ENCODE measurements at regions not wholly inside any gene's neighbourhood (a gene's known extent, or its start where the extent isn't known, plus 50 kb on each side); places are given as distances from the start of the nearest gene placed in this dataset.

DNA sequence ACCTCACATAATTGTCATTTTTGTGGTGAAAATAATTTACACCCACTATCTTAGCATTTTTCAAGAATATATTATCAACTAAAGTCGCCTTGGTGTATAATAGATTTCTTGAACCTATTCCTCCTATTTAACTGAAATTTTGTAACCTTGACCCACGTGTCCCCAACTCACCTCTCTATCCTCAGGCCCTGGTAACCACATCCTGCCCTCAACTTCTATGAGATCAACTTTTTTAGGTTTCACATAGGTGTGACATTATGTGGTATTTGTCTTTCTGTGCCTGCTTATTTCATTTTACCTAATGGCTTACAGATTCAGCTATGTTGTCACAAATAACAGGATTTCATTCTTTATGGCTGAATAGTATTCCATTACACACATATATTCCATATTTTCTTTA is 73.0 kb upstream of the CNTNAP4 start (continued):
- TF ChIP-seq, protein P1, sequence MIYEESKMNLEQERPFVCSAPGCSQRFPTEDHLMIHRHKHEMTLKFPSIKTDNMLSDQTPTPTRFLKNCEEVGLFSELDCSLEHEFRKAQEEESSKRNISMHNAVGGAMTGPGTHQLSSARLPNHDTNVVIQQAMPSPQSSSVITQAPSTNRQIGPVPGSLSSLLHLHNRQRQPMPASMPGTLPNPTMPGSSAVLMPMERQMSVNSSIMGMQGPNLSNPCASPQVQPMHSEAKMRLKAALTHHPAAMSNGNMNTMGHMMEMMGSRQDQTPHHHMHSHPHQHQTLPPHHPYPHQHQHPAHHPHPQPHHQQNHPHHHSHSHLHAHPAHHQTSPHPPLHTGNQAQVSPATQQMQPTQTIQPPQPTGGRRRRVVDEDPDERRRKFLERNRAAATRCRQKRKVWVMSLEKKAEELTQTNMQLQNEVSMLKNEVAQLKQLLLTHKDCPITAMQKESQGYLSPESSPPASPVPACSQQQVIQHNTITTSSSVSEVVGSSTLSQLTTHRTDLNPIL (CRISPR knock-in tag; IDR thresholded peaks at IDR 0.05; ENCODE audit: low read depth), result no peak
- TF ChIP-seq BACH2 (CRISPR knock-in tag; IDR thresholded peaks at IDR 0.05; ENCODE audit: borderline replicate concordance), result no peak
- TF ChIP-seq ZNF70 (CRISPR knock-in tag; IDR thresholded peaks at IDR 0.05), result no peak
- no peak for TF ChIP-seq TOX (CRISPR knock-in tag; IDR thresholded peaks at IDR 0.05; ENCODE audit: borderline replicate concordance)
- no peak for TF ChIP-seq POU6F1 (CRISPR knock-in tag; IDR thresholded peaks at IDR 0.05; ENCODE audit: borderline replicate concordance, low read depth)
- TF ChIP-seq GLIS3 (CRISPR knock-in tag; IDR thresholded peaks at IDR 0.05), result no peak

DNA sequence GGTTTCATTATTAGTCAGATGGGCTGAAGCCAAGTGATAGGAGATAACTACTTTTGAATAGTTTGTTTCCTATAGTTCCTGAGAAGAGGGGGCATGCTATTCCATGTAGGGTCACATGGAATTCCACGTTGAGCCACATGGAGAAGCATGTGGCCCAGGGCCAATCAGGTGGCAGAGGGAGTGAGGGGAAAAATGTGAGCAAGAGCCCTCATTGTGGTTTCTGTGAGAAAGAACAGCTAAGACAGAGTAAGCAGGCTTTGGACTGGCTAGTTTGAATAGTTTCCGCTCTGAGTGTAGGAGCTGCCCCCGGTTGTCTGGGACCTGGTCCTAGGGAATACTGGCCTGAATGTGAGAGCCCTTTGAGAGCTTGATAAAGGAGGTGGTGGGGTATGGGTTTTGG is 69.9 kb upstream of the CNTNAP4 start:
- TF ChIP-seq BACH2 (CRISPR knock-in tag; IDR thresholded peaks at IDR 0.05; ENCODE audit: borderline replicate concordance) (no peak), ZC3H10 (CRISPR knock-in tag; IDR thresholded peaks at IDR 0.05) (no peak), CSRNP3 (CRISPR knock-in tag; IDR thresholded peaks at IDR 0.05) (no peak), ISL1 (CRISPR knock-in tag; IDR thresholded peaks at IDR 0.05) (no peak), TOX (CRISPR knock-in tag; IDR thresholded peaks at IDR 0.05; ENCODE audit: borderline replicate concordance) (no peak), ZNF565 (CRISPR knock-in tag; conservative IDR thresholded peaks at IDR 0.05; ENCODE audit: low read depth) (no peak), PPARA (CRISPR knock-in tag; IDR thresholded peaks at IDR 0.05; ENCODE audit: borderline replicate concordance) (no peak), OSR1 (CRISPR knock-in tag; IDR thresholded peaks at IDR 0.05) (no peak), ESRRG (CRISPR knock-in tag; IDR thresholded peaks at IDR 0.05) (no peak), GLIS3 (CRISPR knock-in tag; IDR thresholded peaks at IDR 0.05) (no peak), TCF4 (CRISPR knock-in tag; IDR thresholded peaks at IDR 0.05; ENCODE audit: borderline replicate concordance) (no peak), RARB (CRISPR knock-in tag; IDR thresholded peaks at IDR 0.05) (no peak), TSHZ2 (CRISPR knock-in tag; IDR thresholded peaks at IDR 0.05) (no peak), POU6F1 (CRISPR knock-in tag; IDR thresholded peaks at IDR 0.05; ENCODE audit: borderline replicate concordance, low read depth) (no peak), ZFP3 (CRISPR knock-in tag; IDR thresholded peaks at IDR 0.05) (no peak), ZNF8 (CRISPR knock-in tag; IDR thresholded peaks at IDR 0.05) (no peak), PATZ1 (CRISPR knock-in tag; IDR thresholded peaks at IDR 0.05; ENCODE audit: borderline replicate concordance) (no peak), ZNF70 (CRISPR knock-in tag; IDR thresholded peaks at IDR 0.05) (no peak), CSDC2 (CRISPR knock-in tag; IDR thresholded peaks at IDR 0.05) (no peak)
- TF ChIP-seq, protein P1 (CRISPR knock-in tag; IDR thresholded peaks at IDR 0.05; ENCODE audit: low read depth), result no peak
- no peak for ATAC-seq
